IMR-90 (cell line): ENCODE measurements at regions not wholly inside any gene's neighbourhood (a gene's known extent, or its start where the extent isn't known, plus 50 kb on each side); places are given as distances from the start of the nearest gene placed in this dataset.

Source experiments
- BHLHE40 ChIP-seq: fragments of 150-350 bp; IDR thresholded peaks from 2 replicates; pipeline ENCODE4 v1.6.1; 2016; ENCODE audit warnings: mild to moderate bottlenecking, low read depth, low read length
- CEBPB ChIP-seq: IDR thresholded peaks from 2 replicates; pipeline ENCODE4 v1.6.1; 2012; ENCODE audit warnings: low read depth, low read length, improper control_type of control experiment
- CHD1 ChIP-seq: IDR thresholded peaks from 2 replicates; pipeline ENCODE4 v1.6.1; 2012; ENCODE audit warnings: low read depth, low read length, improper control_type of control experiment
- MAZ ChIP-seq: IDR thresholded peaks from 2 replicates; pipeline ENCODE4 v1.6.1; 2012; ENCODE audit warnings: low read depth, mild to moderate bottlenecking, low read length, improper control_type of control experiment, moderate library complexity, borderline replicate concordance
- RAD21 ChIP-seq: IDR thresholded peaks from 2 replicates; pipeline ENCODE4 v1.6.1; 2012; ENCODE audit warnings: low read length, improper control_type of control experiment
- RCOR1 ChIP-seq: IDR thresholded peaks from 2 replicates; pipeline ENCODE4 v1.6.1; 2012; ENCODE audit warnings: mild to moderate bottlenecking, low read length, improper control_type of control experiment; ENCODE audit not compliant: insufficient replicate concordance
- RFX5 ChIP-seq: IDR thresholded peaks from 2 replicates; pipeline ENCODE4 v1.8.0; 2012; ENCODE audit warnings: low read depth, mild to moderate bottlenecking, low read length, moderate library complexity
- SMC3 ChIP-seq: fragments of 150-350 bp; IDR thresholded peaks from 2 replicates; pipeline ENCODE4 v1.6.1; 2016; ENCODE audit warnings: low read depth, mild to moderate bottlenecking, antibody characterized with exemption, low read length, moderate library complexity
- TF ChIP-seq, protein P1 (sequence below): conservative IDR thresholded peaks from 2 replicates; pipeline ENCODE4 v1.5.1; 2012; ENCODE audit warnings: mild to moderate bottlenecking, low read depth, low read length, improper control_type of control experiment
- TF ChIP-seq, protein P2 (sequence below): fragments of 150-350 bp; IDR thresholded peaks from 2 replicates; pipeline ENCODE4 v1.6.1; 2016; ENCODE audit warnings: low read depth, mild to moderate bottlenecking, low read length, moderate library complexity, borderline replicate concordance
- TF ChIP-seq, protein P3 (sequence below): fragments of 150-350 bp; IDR thresholded peaks from 2 replicates; pipeline ENCODE4 v1.6.1; 2017; ENCODE audit warnings: mild to moderate bottlenecking, antibody characterized with exemption, low read length, low read depth

DNA sequence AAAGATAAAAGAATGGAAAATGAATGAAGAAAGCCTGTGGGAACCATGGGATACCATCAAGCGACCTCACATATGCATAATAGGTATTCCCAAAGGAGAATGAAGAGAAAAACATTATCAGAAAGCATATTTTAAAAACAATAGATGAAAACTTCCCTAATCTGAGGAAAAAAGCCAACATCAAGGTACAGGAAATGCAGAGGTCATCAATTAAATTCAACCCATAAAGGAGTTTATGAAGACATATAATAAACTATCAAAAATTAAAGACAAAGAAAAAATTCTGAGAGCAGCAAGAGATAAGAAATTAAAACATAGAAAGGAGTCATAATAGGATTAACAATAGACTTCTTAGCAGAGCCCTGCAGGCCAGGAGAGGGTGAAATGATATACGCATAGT lies 397.5 kb downstream of the GPM6A start:
- no peak for TF ChIP-seq RAD21
- TF ChIP-seq, protein P1, sequence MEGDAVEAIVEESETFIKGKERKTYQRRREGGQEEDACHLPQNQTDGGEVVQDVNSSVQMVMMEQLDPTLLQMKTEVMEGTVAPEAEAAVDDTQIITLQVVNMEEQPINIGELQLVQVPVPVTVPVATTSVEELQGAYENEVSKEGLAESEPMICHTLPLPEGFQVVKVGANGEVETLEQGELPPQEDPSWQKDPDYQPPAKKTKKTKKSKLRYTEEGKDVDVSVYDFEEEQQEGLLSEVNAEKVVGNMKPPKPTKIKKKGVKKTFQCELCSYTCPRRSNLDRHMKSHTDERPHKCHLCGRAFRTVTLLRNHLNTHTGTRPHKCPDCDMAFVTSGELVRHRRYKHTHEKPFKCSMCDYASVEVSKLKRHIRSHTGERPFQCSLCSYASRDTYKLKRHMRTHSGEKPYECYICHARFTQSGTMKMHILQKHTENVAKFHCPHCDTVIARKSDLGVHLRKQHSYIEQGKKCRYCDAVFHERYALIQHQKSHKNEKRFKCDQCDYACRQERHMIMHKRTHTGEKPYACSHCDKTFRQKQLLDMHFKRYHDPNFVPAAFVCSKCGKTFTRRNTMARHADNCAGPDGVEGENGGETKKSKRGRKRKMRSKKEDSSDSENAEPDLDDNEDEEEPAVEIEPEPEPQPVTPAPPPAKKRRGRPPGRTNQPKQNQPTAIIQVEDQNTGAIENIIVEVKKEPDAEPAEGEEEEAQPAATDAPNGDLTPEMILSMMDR = no peak
- no peak for TF ChIP-seq BHLHE40
- no peak for TF ChIP-seq SMC3
- no peak for TF ChIP-seq MAZ
- TF ChIP-seq CEBPB = no peak
- no peak for TF ChIP-seq RCOR1
- no peak for TF ChIP-seq RFX5
- TF ChIP-seq, protein P2, sequence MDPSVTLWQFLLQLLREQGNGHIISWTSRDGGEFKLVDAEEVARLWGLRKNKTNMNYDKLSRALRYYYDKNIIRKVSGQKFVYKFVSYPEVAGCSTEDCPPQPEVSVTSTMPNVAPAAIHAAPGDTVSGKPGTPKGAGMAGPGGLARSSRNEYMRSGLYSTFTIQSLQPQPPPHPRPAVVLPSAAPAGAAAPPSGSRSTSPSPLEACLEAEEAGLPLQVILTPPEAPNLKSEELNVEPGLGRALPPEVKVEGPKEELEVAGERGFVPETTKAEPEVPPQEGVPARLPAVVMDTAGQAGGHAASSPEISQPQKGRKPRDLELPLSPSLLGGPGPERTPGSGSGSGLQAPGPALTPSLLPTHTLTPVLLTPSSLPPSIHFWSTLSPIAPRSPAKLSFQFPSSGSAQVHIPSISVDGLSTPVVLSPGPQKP = no peak
- TF ChIP-seq CHD1 = no peak
- TF ChIP-seq, protein P3, sequence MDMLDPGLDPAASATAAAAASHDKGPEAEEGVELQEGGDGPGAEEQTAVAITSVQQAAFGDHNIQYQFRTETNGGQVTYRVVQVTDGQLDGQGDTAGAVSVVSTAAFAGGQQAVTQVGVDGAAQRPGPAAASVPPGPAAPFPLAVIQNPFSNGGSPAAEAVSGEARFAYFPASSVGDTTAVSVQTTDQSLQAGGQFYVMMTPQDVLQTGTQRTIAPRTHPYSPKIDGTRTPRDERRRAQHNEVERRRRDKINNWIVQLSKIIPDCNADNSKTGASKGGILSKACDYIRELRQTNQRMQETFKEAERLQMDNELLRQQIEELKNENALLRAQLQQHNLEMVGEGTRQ = no peak
